ENCODE measurements at regions not wholly inside any gene's neighbourhood (a gene's known extent, or its start where the extent isn't known, plus 50 kb on each side); places are given as distances from the start of the nearest gene placed in this dataset.

GRCh38 chr7:96558093-96558492 lies 151.6 kb downstream of the SEM1 start:
- TF ChIP-seq CTCF (IDR thresholded peaks at IDR 0.05; ENCODE audit: low read depth, low read length) = no peak
- TF ChIP-seq EZH2phosphoT487 (IDR thresholded peaks at IDR 0.05; ENCODE audit: low read depth) = no peak
